OCI-LY7 (cell line): ENCODE measurements at regions not wholly inside any gene's neighbourhood (a gene's known extent, or its start where the extent isn't known, plus 50 kb on each side); places are given as distances from the start of the nearest gene placed in this dataset.

Experiments used
- CTCF ChIP-seq: fragments of 200-600 bp; sonication (generic); conservative IDR thresholded peaks from 2 replicates; pipeline ENCODE4 v1.5.1; 2014; ENCODE audit warnings: mild to moderate bottlenecking, antibody characterized with exemption, low read length, moderate library complexity, mixed read lengths
- EZH2phosphoT487 ChIP-seq: fragments of 200-600 bp; sonication (generic); IDR thresholded peaks from 2 replicates; pipeline ENCODE4 v1.6.1; 2018; ENCODE audit warnings: low read depth, borderline replicate concordance, mild to moderate bottlenecking, mixed run types, antibody characterized with exemption, low read length, moderate library complexity, mixed read lengths

GRCh38 chr6:21337263-21337662 is 256.3 kb upstream of the SOX4 start:
- TF ChIP-seq CTCF = no peak
- TF ChIP-seq EZH2phosphoT487 = no peak
